IMR-90 (cell line): ENCODE measurements at regions not wholly inside any gene's neighbourhood (a gene's known extent, or its start where the extent isn't known, plus 50 kb on each side); places are given as distances from the start of the nearest gene placed in this dataset.

Experiments used
- RAD21 ChIP-seq: IDR thresholded peaks from 2 replicates; pipeline ENCODE4 v1.6.1; 2012; ENCODE audit warnings: low read length, improper control_type of control experiment
- TF ChIP-seq, protein P1 (sequence below): conservative IDR thresholded peaks from 2 replicates; pipeline ENCODE4 v1.5.1; 2012; ENCODE audit warnings: mild to moderate bottlenecking, low read depth, low read length, improper control_type of control experiment

DNA sequence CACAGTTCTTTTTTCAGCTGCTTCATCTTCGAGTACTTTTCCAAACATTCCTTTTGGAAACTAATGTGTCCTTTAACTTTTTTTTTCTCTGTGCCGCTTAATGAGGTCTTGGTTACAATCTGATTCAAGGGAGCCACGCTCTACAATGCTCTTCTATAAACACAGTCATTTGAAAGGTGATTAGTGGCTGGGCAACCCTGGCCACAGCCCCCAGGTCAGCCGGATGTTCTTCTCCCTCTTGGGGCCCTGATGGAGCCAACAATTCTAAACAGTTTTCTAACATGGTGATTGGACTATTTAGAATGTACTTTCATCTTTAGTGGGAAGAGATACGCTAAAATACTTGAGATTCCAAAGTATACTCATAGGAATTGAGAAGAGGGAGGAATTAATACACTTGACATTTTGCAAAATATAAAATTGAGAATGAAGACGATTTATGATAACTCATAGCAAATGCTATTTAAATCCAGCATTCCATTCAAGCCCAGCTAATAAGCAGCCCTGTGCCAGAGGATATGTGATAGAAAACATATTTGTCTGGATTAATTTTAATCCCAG lies 83.7 kb upstream of the MBOAT2 start:
- TF ChIP-seq, protein P1, sequence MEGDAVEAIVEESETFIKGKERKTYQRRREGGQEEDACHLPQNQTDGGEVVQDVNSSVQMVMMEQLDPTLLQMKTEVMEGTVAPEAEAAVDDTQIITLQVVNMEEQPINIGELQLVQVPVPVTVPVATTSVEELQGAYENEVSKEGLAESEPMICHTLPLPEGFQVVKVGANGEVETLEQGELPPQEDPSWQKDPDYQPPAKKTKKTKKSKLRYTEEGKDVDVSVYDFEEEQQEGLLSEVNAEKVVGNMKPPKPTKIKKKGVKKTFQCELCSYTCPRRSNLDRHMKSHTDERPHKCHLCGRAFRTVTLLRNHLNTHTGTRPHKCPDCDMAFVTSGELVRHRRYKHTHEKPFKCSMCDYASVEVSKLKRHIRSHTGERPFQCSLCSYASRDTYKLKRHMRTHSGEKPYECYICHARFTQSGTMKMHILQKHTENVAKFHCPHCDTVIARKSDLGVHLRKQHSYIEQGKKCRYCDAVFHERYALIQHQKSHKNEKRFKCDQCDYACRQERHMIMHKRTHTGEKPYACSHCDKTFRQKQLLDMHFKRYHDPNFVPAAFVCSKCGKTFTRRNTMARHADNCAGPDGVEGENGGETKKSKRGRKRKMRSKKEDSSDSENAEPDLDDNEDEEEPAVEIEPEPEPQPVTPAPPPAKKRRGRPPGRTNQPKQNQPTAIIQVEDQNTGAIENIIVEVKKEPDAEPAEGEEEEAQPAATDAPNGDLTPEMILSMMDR = no peak
- no peak for TF ChIP-seq RAD21
